ENCODE measurements at regions not wholly inside any gene's neighbourhood (a gene's known extent, or its start where the extent isn't known, plus 50 kb on each side); places are given as distances from the start of the nearest gene placed in this dataset.

GRCh38 chr9:108709997-108710396 lies 145.8 kb downstream of the ACTL7B start:
- no peak for DNase-seq (ENCODE audit: low read depth)
- no peak overlapping the region for H3K4me3 ChIP-seq (ENCODE audit: low read depth, low read length)
- TF ChIP-seq POLR2A (IDR thresholded peaks at IDR 0.05; ENCODE audit: extremely low read depth, insufficient read length) (no peak), CTCF (IDR thresholded peaks at IDR 0.05; ENCODE audit: low read depth, low read length) (no peak), MYC (IDR thresholded peaks at IDR 0.05; ENCODE audit: low read depth, low read length) (no peak), MAX (IDR thresholded peaks at IDR 0.05; ENCODE audit: low read depth, low read length) (no peak)

GRCh38 chr9:108709126-108709525 lies 146.7 kb downstream of the ACTL7B start:
- DNase-seq (ENCODE audit: low read depth): no peak
- TF ChIP-seq CTCF (IDR thresholded peaks at IDR 0.05; ENCODE audit: low read depth, low read length) (no peak), POLR2A (IDR thresholded peaks at IDR 0.05; ENCODE audit: extremely low read depth, insufficient read length) (no peak), MAX (IDR thresholded peaks at IDR 0.05; ENCODE audit: low read depth, low read length) (no peak), MYC (IDR thresholded peaks at IDR 0.05; ENCODE audit: low read depth, low read length) (no peak)
- no peak overlapping the region for H3K4me3 ChIP-seq (ENCODE audit: low read depth, low read length)

- H3K4me3 ChIP-seq (ENCODE audit: low read depth, low read length): no peak overlapping the region
Observed at GRCh38 chr9:108708448-108708847, 147.3 kb downstream of the ACTL7B start.

GRCh38 chr9:108707120-108707519 lies 148.7 kb downstream of the ACTL7B start:
- DNase-seq (ENCODE audit: low read depth): no peak
- no peak overlapping the region for H3K4me3 ChIP-seq (ENCODE audit: low read depth, low read length)
- TF ChIP-seq CTCF (IDR thresholded peaks at IDR 0.05; ENCODE audit: low read depth, low read length) (no peak), MAX (IDR thresholded peaks at IDR 0.05; ENCODE audit: low read depth, low read length) (no peak), MYC (IDR thresholded peaks at IDR 0.05; ENCODE audit: low read depth, low read length) (no peak), POLR2A (IDR thresholded peaks at IDR 0.05; ENCODE audit: extremely low read depth, insufficient read length) (no peak)

More at GRCh38 chr9:108708448-108708847, 147.3 kb downstream of the ACTL7B start:
- no peak for DNase-seq (ENCODE audit: low read depth)
- no peak for TF ChIP-seq MYC (IDR thresholded peaks at IDR 0.05; ENCODE audit: low read depth, low read length)
- TF ChIP-seq POLR2A (IDR thresholded peaks at IDR 0.05; ENCODE audit: extremely low read depth, insufficient read length): no peak
- TF ChIP-seq MAX (IDR thresholded peaks at IDR 0.05; ENCODE audit: low read depth, low read length): no peak
- no peak for TF ChIP-seq CTCF (IDR thresholded peaks at IDR 0.05; ENCODE audit: low read depth, low read length)

- TF ChIP-seq POLR2A (IDR thresholded peaks at IDR 0.05; ENCODE audit: extremely low read depth, insufficient read length) (no peak), CTCF (IDR thresholded peaks at IDR 0.05; ENCODE audit: low read depth, low read length) (no peak), MAX (IDR thresholded peaks at IDR 0.05; ENCODE audit: low read depth, low read length) (no peak), MYC (IDR thresholded peaks at IDR 0.05; ENCODE audit: low read depth, low read length) (no peak)
- H3K4me3 ChIP-seq (ENCODE audit: low read depth, low read length): no peak overlapping the region
- no peak for DNase-seq (ENCODE audit: low read depth)
Observed at GRCh38 chr9:108704156-108704852, 151.5 kb downstream of the ACTL7B start.
